HCEC 1CT (cell line): ENCODE measurements at regions not wholly inside any gene's neighbourhood (a gene's known extent, or its start where the extent isn't known, plus 50 kb on each side); places are given as distances from the start of the nearest gene placed in this dataset.

Experiments used
- DNase-seq: peaks from one replicate; pipeline ENCODE4 v3.0.0-alpha.2; 2017

- DNase-seq: no peak
Measured at GRCh38 chr20:48571949-48572847, 255.6 kb downstream of the PREX1 start.

- DNase-seq: no peak
Measured at GRCh38 chr20:48569679-48570078, 258.1 kb downstream of the PREX1 start.

- no peak for DNase-seq
Measured at GRCh38 chr20:48568520-48568919, 259.3 kb downstream of the PREX1 start.

GRCh38 chr20:48567145-48567544 is 260.7 kb downstream of the PREX1 start:
- no peak for DNase-seq

GRCh38 chr20:48564982-48565539 is 262.7 kb downstream of the PREX1 start:
- DNase-seq: no peak

GRCh38 chr20:48563191-48563870 is 264.5 kb downstream of the PREX1 start:
- DNase-seq: no peak

- DNase-seq: no peak
Measured at GRCh38 chr20:48562586-48563116, 265.1 kb downstream of the PREX1 start.

GRCh38 chr20:48558906-48559305 is 268.9 kb downstream of the PREX1 start:
- DNase-seq: no peak

GRCh38 chr20:48557380-48557779 is 270.4 kb downstream of the PREX1 start:
- no peak for DNase-seq

GRCh38 chr20:48556956-48557355 is 270.8 kb downstream of the PREX1 start:
- DNase-seq: no peak

GRCh38 chr20:48552550-48552949 is 275.2 kb downstream of the PREX1 start:
- no peak for DNase-seq

- DNase-seq: no peak
Measured at GRCh38 chr20:48550814-48551213, 277.0 kb downstream of the PREX1 start.

- DNase-seq: no peak
Measured at GRCh38 chr20:48547664-48548063, 280.1 kb downstream of the PREX1 start.

GRCh38 chr20:48544402-48545339 is 283.1 kb downstream of the PREX1 start:
- no peak for DNase-seq

- DNase-seq: no peak
Measured at GRCh38 chr20:48541581-48542071, 286.2 kb downstream of the PREX1 start.

- no peak for DNase-seq
Measured at GRCh38 chr20:48538856-48539255, 288.9 kb downstream of the PREX1 start.

- no peak for DNase-seq
Measured at GRCh38 chr20:48538058-48538825, 289.6 kb downstream of the PREX1 start.

- DNase-seq: no peak
Measured at GRCh38 chr20:48536206-48536605, 291.6 kb downstream of the PREX1 start.

- no peak for DNase-seq
Measured at GRCh38 chr20:48535556-48535955, 292.2 kb downstream of the PREX1 start.

GRCh38 chr20:48532028-48532427 is 295.8 kb downstream of the PREX1 start:
- DNase-seq: no peak

- DNase-seq: no peak
Measured at GRCh38 chr20:48531505-48531904, 296.3 kb downstream of the PREX1 start.
